MM.1S (cell line): ENCODE measurements at regions not wholly inside any gene's neighbourhood (a gene's known extent, or its start where the extent isn't known, plus 50 kb on each side); places are given as distances from the start of the nearest gene placed in this dataset.

Experiments used
- DNase-seq: peaks from one replicate; pipeline ENCODE4 v3.0.0-alpha.2; 2015
- H2AFZ ChIP-seq: fragments of 300-600 bp; sonication (generic); 2 replicates; pipeline ENCODE4 v1.6.0; 2016; ENCODE audit warnings: antibody characterized with exemption, low read length
- H3F3A ChIP-seq: fragments of 300-600 bp; sonication (generic); 2 replicates; pipeline ENCODE4 v1.6.1; 2016; ENCODE audit warnings: mild to moderate bottlenecking, antibody characterized with exemption, low read length, moderate library complexity, mixed read lengths; ENCODE audit not compliant: insufficient read depth
- H3K27ac ChIP-seq: fragments of 300-600 bp; sonication (generic); 2 replicates; pipeline ENCODE4 v1.5.1; 2016; ENCODE audit warnings: mild to moderate bottlenecking, low read length
- H3K27me3 ChIP-seq: fragments of 300-600 bp; sonication (generic); replicated peaks from 2 replicates; pipeline ENCODE4 v1.6.0; 2016; ENCODE audit warnings: low read length; ENCODE audit not compliant: insufficient read depth
- H3K36me3 ChIP-seq: fragments of 300-600 bp; sonication (generic); replicated peaks from 2 replicates; pipeline ENCODE4 v1.6.1; 2016; ENCODE audit warnings: mild to moderate bottlenecking, low read length, mixed read lengths; ENCODE audit not compliant: insufficient read depth
- H3K4me1 ChIP-seq: fragments of 300-600 bp; sonication (generic); 2 replicates; pipeline ENCODE4 v1.6.1; 2016; ENCODE audit warnings: low read length, mixed read lengths
- H3K4me2 ChIP-seq: fragments of 300-600 bp; sonication (generic); 2 replicates; pipeline ENCODE4 v1.6.0; 2016; ENCODE audit warnings: low read depth, low read length
- H3K4me3 ChIP-seq: fragments of 300-600 bp; sonication (generic); 2 replicates; pipeline ENCODE4 v1.5.1; 2016; ENCODE audit warnings: low read length, mixed read lengths
- H3K79me2 ChIP-seq: fragments of 300-600 bp; sonication (generic); 2 replicates; pipeline ENCODE4 v1.6.1; 2016; ENCODE audit warnings: mixed run types, low read length, mixed read lengths
- H3K9ac ChIP-seq: fragments of 300-600 bp; sonication (generic); 2 replicates; pipeline ENCODE4 v1.6.1; 2016; ENCODE audit warnings: low read length, mixed read lengths
- H3K9me2 ChIP-seq: fragments of 300-600 bp; sonication (generic); replicated peaks from 2 replicates; pipeline ENCODE4 v1.6.1; 2016; ENCODE audit warnings: mild to moderate bottlenecking, low read length, mixed read lengths; ENCODE audit not compliant: insufficient read depth
- H3K9me3 ChIP-seq: fragments of 300-600 bp; sonication (generic); replicated peaks from 2 replicates; pipeline ENCODE4 v1.6.1; 2016; ENCODE audit warnings: mild to moderate bottlenecking, low read length, mixed read lengths; ENCODE audit not compliant: insufficient read depth
- H4K20me1 ChIP-seq: fragments of 300-600 bp; sonication (generic); 2 replicates; pipeline ENCODE4 v1.6.1; 2016; ENCODE audit warnings: mild to moderate bottlenecking, low read length, moderate library complexity, mixed read lengths; ENCODE audit not compliant: insufficient read depth
- EZH2 ChIP-seq: fragments of 300-600 bp; sonication (generic); optimal IDR thresholded peaks from 2 replicates; pipeline ENCODE3; 2017; ENCODE audit warnings: low read depth, mild to moderate bottlenecking, antibody characterized with exemption, low read length, mixed read lengths
- EZH2phosphoT487 ChIP-seq: fragments of 300-600 bp; sonication (generic); IDR thresholded peaks from 2 replicates; pipeline ENCODE4 v1.6.1; 2018; ENCODE audit warnings: antibody characterized with exemption, low read length
- TF ChIP-seq, protein P1 (sequence below): fragments of 300-600 bp; sonication (generic); IDR thresholded peaks from 2 replicates; pipeline ENCODE4 v1.5.1; 2016; ENCODE audit warnings: antibody characterized with exemption, low read length, mixed read lengths

DNA sequence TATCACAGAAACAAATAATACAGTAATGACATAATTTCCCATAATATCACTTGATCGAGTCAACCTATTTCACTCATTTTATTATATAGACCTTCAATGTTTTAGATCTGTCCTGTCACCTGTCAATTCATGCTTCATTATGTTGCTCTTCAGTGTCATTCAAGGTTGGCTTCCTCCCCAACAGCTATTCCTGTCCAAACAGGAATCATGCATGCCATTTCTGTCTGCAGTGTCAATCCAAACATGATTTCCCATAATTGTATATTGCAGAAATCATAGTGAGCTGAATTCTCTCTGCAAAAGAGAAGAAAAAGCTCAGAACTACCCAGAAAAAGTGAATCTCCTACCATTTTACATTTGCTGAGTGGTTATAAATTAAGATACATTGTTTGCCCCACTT, 628.6 kb downstream of the NR4A2 start:
- Histone ChIP-seq H3K4me1 (no peaks in the 10 kb centered on the region), H3F3A (no peaks in the 10 kb centered on the region), H3K9me3 (no peaks in the 10 kb centered on the region), H4K20me1 (no peaks in the 10 kb centered on the region), H3K36me3 (no peaks in the 10 kb centered on the region), H3K4me2 (no peak overlapping the region), H3K27ac (no peak overlapping the region), H3K79me2 (no peaks in the 10 kb centered on the region), H3K9ac (no peak overlapping the region), H2AFZ (no peak overlapping the region), H3K4me3 (no peak overlapping the region), H3K27me3 (no peaks in the 10 kb centered on the region), H3K9me2 (no peaks in the 10 kb centered on the region)
- DNase-seq, result no peak
- TF ChIP-seq, protein P1, sequence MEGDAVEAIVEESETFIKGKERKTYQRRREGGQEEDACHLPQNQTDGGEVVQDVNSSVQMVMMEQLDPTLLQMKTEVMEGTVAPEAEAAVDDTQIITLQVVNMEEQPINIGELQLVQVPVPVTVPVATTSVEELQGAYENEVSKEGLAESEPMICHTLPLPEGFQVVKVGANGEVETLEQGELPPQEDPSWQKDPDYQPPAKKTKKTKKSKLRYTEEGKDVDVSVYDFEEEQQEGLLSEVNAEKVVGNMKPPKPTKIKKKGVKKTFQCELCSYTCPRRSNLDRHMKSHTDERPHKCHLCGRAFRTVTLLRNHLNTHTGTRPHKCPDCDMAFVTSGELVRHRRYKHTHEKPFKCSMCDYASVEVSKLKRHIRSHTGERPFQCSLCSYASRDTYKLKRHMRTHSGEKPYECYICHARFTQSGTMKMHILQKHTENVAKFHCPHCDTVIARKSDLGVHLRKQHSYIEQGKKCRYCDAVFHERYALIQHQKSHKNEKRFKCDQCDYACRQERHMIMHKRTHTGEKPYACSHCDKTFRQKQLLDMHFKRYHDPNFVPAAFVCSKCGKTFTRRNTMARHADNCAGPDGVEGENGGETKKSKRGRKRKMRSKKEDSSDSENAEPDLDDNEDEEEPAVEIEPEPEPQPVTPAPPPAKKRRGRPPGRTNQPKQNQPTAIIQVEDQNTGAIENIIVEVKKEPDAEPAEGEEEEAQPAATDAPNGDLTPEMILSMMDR, result no peak
- TF ChIP-seq EZH2phosphoT487 (no peak), EZH2 (no peak)

DNA sequence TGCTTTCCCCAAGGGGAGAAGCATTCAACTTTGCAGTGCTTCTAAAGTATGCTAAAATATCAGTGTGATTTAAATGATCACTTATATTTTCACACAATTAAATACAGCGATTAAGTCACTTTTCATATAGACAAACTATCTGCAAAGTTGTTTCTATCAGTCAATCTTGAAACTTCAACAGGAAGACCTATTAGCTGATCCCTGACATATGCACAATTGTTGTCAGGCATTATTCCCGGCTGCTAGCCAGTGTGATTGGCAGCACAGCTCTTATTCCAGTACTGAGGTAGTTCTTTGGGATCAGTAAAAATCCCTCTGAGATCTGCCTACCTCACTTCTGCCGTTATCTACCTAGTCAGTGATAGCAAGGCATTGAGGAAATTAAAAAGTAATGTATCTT, 629.5 kb downstream of the NR4A2 start:
- no peak overlapping the region for H3K4me3 ChIP-seq
- TF ChIP-seq, protein P1, result no peak
- TF ChIP-seq EZH2 (no peak), EZH2phosphoT487 (no peak)
- no peaks in the 10 kb centered on the region for H3K27me3 ChIP-seq
- no peaks in the 10 kb centered on the region for H3K9me3 ChIP-seq
- no peaks in the 10 kb centered on the region for H3K4me1 ChIP-seq
- DNase-seq, result no peak
- no peaks in the 10 kb centered on the region for H3K36me3 ChIP-seq
- no peak overlapping the region for H3K9ac ChIP-seq
- H3F3A ChIP-seq, result no peaks in the 10 kb centered on the region
- no peaks in the 10 kb centered on the region for H3K9me2 ChIP-seq
- H3K27ac ChIP-seq, result no peak overlapping the region
- H3K79me2 ChIP-seq, result no peaks in the 10 kb centered on the region
- H3K4me2 ChIP-seq, result no peak overlapping the region
- H4K20me1 ChIP-seq, result no peaks in the 10 kb centered on the region
- H2AFZ ChIP-seq, result no peak overlapping the region

DNA sequence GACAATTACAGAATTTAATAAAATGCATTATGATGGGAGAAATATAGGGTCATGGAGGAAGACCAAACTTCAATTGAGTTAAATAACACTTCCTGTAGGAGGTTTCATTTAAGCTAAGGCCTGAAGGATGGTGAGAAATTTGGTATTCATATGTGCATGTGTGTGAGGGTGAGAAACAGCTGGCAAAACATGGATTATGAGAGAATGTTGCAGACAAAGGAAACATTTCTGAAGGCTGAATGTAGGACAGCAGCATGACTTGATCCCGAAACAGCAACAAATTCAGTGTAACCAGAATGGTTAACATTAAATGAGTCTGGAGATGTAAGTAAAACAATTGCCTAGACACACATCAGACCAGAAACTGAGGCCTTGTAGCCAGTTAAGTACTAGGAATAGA, 630.8 kb downstream of the NR4A2 start:
- H3K36me3 ChIP-seq, result no peaks in the 10 kb centered on the region
- no peaks in the 10 kb centered on the region for H3K4me1 ChIP-seq
- no peak overlapping the region for H2AFZ ChIP-seq
- H3F3A ChIP-seq, result no peaks in the 10 kb centered on the region
- TF ChIP-seq EZH2phosphoT487 (no peak), EZH2 (no peak)
- TF ChIP-seq, protein P1, result no peak
- H3K27me3 ChIP-seq, result no peaks in the 10 kb centered on the region
- DNase-seq, result no peak
- no peak overlapping the region for H3K27ac ChIP-seq
- H3K9ac ChIP-seq, result no peak overlapping the region
- no peaks in the 10 kb centered on the region for H3K9me2 ChIP-seq
- H3K79me2 ChIP-seq, result no peaks in the 10 kb centered on the region
- no peak overlapping the region for H3K4me2 ChIP-seq
- H3K4me3 ChIP-seq, result no peak overlapping the region
- no peaks in the 10 kb centered on the region for H4K20me1 ChIP-seq
- H3K9me3 ChIP-seq, result no peaks in the 10 kb centered on the region

DNA sequence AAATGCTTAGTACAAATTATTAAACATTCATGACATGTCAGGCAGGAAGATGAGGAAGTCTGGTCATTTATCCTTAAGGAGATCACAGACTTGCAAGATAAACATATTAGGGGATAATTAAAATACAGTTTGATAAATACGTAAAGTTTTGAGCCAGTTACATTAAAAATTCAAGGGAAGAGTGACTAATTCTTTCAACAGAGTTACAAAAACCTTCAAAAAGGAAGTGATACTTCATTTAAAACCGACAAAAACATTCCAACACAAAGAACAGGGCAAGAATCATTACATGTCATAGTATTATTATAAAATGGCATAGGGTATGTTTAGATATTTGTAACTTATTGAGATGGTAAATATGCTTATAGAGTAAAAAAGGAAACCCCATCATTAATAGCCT, 636.0 kb downstream of the NR4A2 start:
- TF ChIP-seq EZH2phosphoT487 (no peak), EZH2 (no peak)
- TF ChIP-seq, protein P1, result no peak
- Histone ChIP-seq H2AFZ (no peak overlapping the region), H3F3A (no peaks in the 10 kb centered on the region), H3K27ac (no peak overlapping the region), H3K4me3 (no peak overlapping the region), H3K4me1 (no peaks in the 10 kb centered on the region), H3K79me2 (no peaks in the 10 kb centered on the region), H3K9me3 (no peaks in the 10 kb centered on the region), H3K36me3 (no peaks in the 10 kb centered on the region), H3K4me2 (no peak overlapping the region), H3K27me3 (no peaks in the 10 kb centered on the region), H3K9me2 (no peaks in the 10 kb centered on the region), H4K20me1 (no peaks in the 10 kb centered on the region), H3K9ac (no peak overlapping the region)
- DNase-seq, result no peak
